ENCODE measurements at regions not wholly inside any gene's neighbourhood (a gene's known extent, or its start where the extent isn't known, plus 50 kb on each side); places are given as distances from the start of the nearest gene placed in this dataset.

DNA sequence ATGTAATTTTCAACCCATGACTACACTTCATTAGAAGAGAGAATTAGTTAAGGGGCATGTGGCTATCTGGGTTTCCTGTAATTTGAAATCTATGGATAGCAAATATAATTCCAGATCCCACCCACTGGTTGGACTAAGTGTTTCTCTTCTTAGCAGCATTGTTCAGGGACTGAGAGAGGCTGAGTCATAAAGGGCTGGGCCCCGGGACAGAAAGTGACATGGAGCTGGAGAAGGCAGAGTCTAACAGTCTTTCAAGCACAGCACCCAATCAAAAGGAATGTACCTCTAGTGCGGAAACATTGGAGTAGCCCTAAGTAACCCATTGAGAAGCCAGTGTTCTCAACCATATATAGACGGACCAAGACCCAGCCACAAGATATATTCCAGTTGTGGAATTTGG is 363.9 kb downstream of the DHX35 start:
- Histone ChIP-seq H3F3A (ENCODE audit: insufficient read depth, low read length) (no peaks in the 10 kb centered on the region), H4K20me1 (ENCODE audit: insufficient read depth, low read length) (no peaks in the 10 kb centered on the region), H3K9me2 (ENCODE audit: low read depth, low read length) (no peaks in the 10 kb centered on the region), H3K4me1 (ENCODE audit: insufficient read depth, low read length, severe bottlenecking) (no peaks in the 10 kb centered on the region), H3K79me2 (ENCODE audit: insufficient read depth, low read length) (no peaks in the 10 kb centered on the region), H3K36me3 (ENCODE audit: insufficient read depth, low read length) (no peaks in the 10 kb centered on the region), H3K4me3 (ENCODE audit: low read depth, low read length, poor library complexity, severe bottlenecking) (no peak overlapping the region), H3K9me3 (ENCODE audit: low read length) (no peaks in the 10 kb centered on the region), H3K27ac (ENCODE audit: low read depth, low read length, poor library complexity, severe bottlenecking) (no peak overlapping the region), H3K4me2 (ENCODE audit: low read length) (no peak overlapping the region), H3K27me3 (ENCODE audit: insufficient read depth, low read length) (no peaks in the 10 kb centered on the region), H3K9ac (ENCODE audit: low read length) (no peak overlapping the region), H2AFZ (ENCODE audit: low read length) (no peak overlapping the region)
- TF ChIP-seq EZH2 (IDR thresholded peaks at IDR 0.05; ENCODE audit: borderline replicate concordance, low read length) = no peak
- TF ChIP-seq, protein P1, sequence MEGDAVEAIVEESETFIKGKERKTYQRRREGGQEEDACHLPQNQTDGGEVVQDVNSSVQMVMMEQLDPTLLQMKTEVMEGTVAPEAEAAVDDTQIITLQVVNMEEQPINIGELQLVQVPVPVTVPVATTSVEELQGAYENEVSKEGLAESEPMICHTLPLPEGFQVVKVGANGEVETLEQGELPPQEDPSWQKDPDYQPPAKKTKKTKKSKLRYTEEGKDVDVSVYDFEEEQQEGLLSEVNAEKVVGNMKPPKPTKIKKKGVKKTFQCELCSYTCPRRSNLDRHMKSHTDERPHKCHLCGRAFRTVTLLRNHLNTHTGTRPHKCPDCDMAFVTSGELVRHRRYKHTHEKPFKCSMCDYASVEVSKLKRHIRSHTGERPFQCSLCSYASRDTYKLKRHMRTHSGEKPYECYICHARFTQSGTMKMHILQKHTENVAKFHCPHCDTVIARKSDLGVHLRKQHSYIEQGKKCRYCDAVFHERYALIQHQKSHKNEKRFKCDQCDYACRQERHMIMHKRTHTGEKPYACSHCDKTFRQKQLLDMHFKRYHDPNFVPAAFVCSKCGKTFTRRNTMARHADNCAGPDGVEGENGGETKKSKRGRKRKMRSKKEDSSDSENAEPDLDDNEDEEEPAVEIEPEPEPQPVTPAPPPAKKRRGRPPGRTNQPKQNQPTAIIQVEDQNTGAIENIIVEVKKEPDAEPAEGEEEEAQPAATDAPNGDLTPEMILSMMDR (IDR thresholded peaks at IDR 0.05; ENCODE audit: low read length) = no peak

DNA sequence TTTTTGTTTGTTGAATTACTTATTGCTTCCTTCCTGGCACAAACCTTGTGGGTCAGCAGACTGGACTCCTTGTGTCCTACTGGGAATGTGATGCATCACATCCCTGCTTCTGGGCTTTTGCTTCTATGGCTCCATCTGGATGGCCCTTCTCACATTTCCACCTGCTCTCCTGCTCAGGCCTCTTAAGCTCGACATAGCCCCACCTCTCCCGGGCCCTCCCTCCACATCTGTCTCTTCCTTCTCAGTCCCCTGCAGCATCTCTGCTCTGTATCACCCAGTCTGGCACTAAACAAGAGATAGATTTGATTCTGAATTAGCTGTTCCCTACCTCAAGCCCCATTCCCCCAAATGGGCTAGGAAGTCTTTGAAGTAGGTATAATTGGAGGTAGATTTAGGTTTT is 356.8 kb downstream of the DHX35 start:
- no peaks in the 10 kb centered on the region for H3K9me3 ChIP-seq (ENCODE audit: low read length)
- no peaks in the 10 kb centered on the region for H3K79me2 ChIP-seq (ENCODE audit: insufficient read depth, low read length)
- TF ChIP-seq EZH2 (IDR thresholded peaks at IDR 0.05; ENCODE audit: borderline replicate concordance, low read length) = no peak
- TF ChIP-seq, protein P1 (IDR thresholded peaks at IDR 0.05; ENCODE audit: low read length) = no peak
- no peak overlapping the region for H3K4me2 ChIP-seq (ENCODE audit: low read length)
- H3F3A ChIP-seq (ENCODE audit: insufficient read depth, low read length) = no peaks in the 10 kb centered on the region
- no peak overlapping the region for H3K4me3 ChIP-seq (ENCODE audit: low read depth, low read length, poor library complexity, severe bottlenecking)
- no peak overlapping the region for H3K9ac ChIP-seq (ENCODE audit: low read length)
- H3K36me3 ChIP-seq (ENCODE audit: insufficient read depth, low read length) = no peaks in the 10 kb centered on the region
- H2AFZ ChIP-seq (ENCODE audit: low read length) = no peak overlapping the region
- no peaks in the 10 kb centered on the region for H4K20me1 ChIP-seq (ENCODE audit: insufficient read depth, low read length)
- H3K9me2 ChIP-seq (ENCODE audit: low read depth, low read length) = no peaks in the 10 kb centered on the region
- H3K27ac ChIP-seq (ENCODE audit: low read depth, low read length, poor library complexity, severe bottlenecking) = no peak overlapping the region
- no peaks in the 10 kb centered on the region for H3K4me1 ChIP-seq (ENCODE audit: insufficient read depth, low read length, severe bottlenecking)
- no peaks in the 10 kb centered on the region for H3K27me3 ChIP-seq (ENCODE audit: insufficient read depth, low read length)

DNA sequence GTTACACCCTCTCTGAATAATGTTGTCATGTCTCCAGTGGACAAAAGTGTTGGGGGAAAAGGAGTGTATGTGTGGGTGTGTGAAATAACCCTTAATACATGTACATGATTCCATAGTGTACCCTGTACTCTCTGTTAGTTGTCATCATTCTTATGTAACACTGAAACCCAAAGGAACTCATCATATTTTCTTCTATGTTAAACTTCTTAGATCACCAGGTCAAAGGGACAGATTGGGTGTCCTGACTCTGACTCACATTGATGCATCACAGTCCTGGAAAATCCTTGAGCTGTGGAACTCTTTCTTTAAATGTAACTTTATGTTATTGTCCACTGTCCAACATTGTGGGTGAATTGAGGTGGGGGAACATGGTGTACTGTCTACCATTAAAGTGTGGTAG is 350.5 kb downstream of the DHX35 start:
- Histone ChIP-seq H3K4me3 (ENCODE audit: low read depth, low read length, poor library complexity, severe bottlenecking) (no peak overlapping the region), H3K9ac (ENCODE audit: low read length) (no peak overlapping the region), H4K20me1 (ENCODE audit: insufficient read depth, low read length) (no peaks in the 10 kb centered on the region), H3K27ac (ENCODE audit: low read depth, low read length, poor library complexity, severe bottlenecking) (no peak overlapping the region), H3F3A (ENCODE audit: insufficient read depth, low read length) (no peaks in the 10 kb centered on the region), H3K4me1 (ENCODE audit: insufficient read depth, low read length, severe bottlenecking) (no peaks in the 10 kb centered on the region), H2AFZ (ENCODE audit: low read length) (no peak overlapping the region), H3K9me2 (ENCODE audit: low read depth, low read length) (no peaks in the 10 kb centered on the region), H3K36me3 (ENCODE audit: insufficient read depth, low read length) (no peaks in the 10 kb centered on the region), H3K4me2 (ENCODE audit: low read length) (no peak overlapping the region), H3K79me2 (ENCODE audit: insufficient read depth, low read length) (no peaks in the 10 kb centered on the region), H3K27me3 (ENCODE audit: insufficient read depth, low read length) (no peaks in the 10 kb centered on the region), H3K9me3 (ENCODE audit: low read length) (no peaks in the 10 kb centered on the region)
- TF ChIP-seq EZH2 (IDR thresholded peaks at IDR 0.05; ENCODE audit: borderline replicate concordance, low read length) = no peak
- TF ChIP-seq, protein P1 (IDR thresholded peaks at IDR 0.05; ENCODE audit: low read length) = no peak
